OCI-LY7 (cell line): ENCODE measurements at regions not wholly inside any gene's neighbourhood (a gene's known extent, or its start where the extent isn't known, plus 50 kb on each side); places are given as distances from the start of the nearest gene placed in this dataset.

Experiments used
- BruUV-seq: library from RNA; stranded (reverse); fragments of 400-500 nt; replicated peaks from 2 replicates; lab custom pipeline; 2021; lab: Mats Ljungman, UMichigan
- CTCF ChIA-PET: fragments of 300-600 bp; sonication (Branson Sonifier 250); formaldehyde crosslinking; loops from one replicate; lab custom pipeline; 2022; ENCODE audit warnings: antibody characterized with exemption; ENCODE audit not compliant: unreplicated experiment; lab: Charles Lee
- POLR2A ChIA-PET: fragments of 300-600 bp; sonication (Branson Sonifier 250); formaldehyde crosslinking; loops from one replicate; lab custom pipeline; 2022; ENCODE audit warnings: antibody characterized with exemption; lab: Charles Lee
- DNase-seq: peaks from one replicate; pipeline ENCODE4 v3.0.0-alpha.2; 2015; ENCODE audit warnings: low spot score
- H2AFZ ChIP-seq: fragments of 200-600 bp; sonication (generic), shearing (Covaris generic); 2 replicates; pipeline ENCODE4 v1.6.1; 2014; ENCODE audit warnings: mild to moderate bottlenecking, antibody characterized with exemption, low read length, moderate library complexity
- H3K27ac ChIP-seq: fragments of 200-600 bp; sonication (generic); 2 replicates; pipeline ENCODE4 v1.5.1; 2014; ENCODE audit warnings: mixed run types, low read depth, mild to moderate bottlenecking, moderate library complexity, low read length, inconsistent platforms; ENCODE audit not compliant: poor library complexity, severe bottlenecking
- H3K36me3 ChIP-seq: fragments of 200-600 bp; sonication (generic); 2 replicates; pipeline ENCODE4 v1.6.1; 2014; ENCODE audit warnings: mild to moderate bottlenecking, antibody characterized with exemption, low read length, moderate library complexity, mixed read lengths; ENCODE audit not compliant: insufficient read depth
- H3K4me1 ChIP-seq: fragments of 200-600 bp; sonication (generic); 2 replicates; pipeline ENCODE4 v1.5.1; 2014; ENCODE audit warnings: mild to moderate bottlenecking, low read length; ENCODE audit not compliant: insufficient read depth, poor library complexity, severe bottlenecking
- H3K4me2 ChIP-seq: fragments of 200-600 bp; sonication (generic); 2 replicates; pipeline ENCODE4 v1.6.1; 2014; ENCODE audit warnings: mild to moderate bottlenecking, low read length
- H3K4me3 ChIP-seq: fragments of 200-600 bp; sonication (generic); 2 replicates; pipeline ENCODE4 v1.5.1; 2014; ENCODE audit warnings: mild to moderate bottlenecking, low read depth, low read length; ENCODE audit not compliant: poor library complexity, severe bottlenecking
- H3K79me2 ChIP-seq: fragments of 200-600 bp; sonication (generic); 2 replicates; pipeline ENCODE4 v1.6.1; 2016; ENCODE audit warnings: low read depth, mild to moderate bottlenecking, low read length, moderate library complexity, mixed read lengths; ENCODE audit not compliant: insufficient read depth
- H3K9me2 ChIP-seq: fragments of 200-600 bp; sonication (generic); 2 replicates; pipeline ENCODE4 v1.6.1; 2016; ENCODE audit warnings: mild to moderate bottlenecking, low read length, mixed read lengths; ENCODE audit not compliant: insufficient read depth
- H3K9me3 ChIP-seq: fragments of 200-600 bp; sonication (generic); 2 replicates; pipeline ENCODE4 v1.6.1; 2014; ENCODE audit warnings: mild to moderate bottlenecking, mixed run types, low read length, mixed read lengths
- H4K20me1 ChIP-seq: fragments of 200-600 bp; sonication (generic); 2 replicates; pipeline ENCODE4 v1.6.1; 2014; ENCODE audit warnings: mild to moderate bottlenecking, antibody characterized with exemption, low read length, moderate library complexity, mixed read lengths; ENCODE audit not compliant: insufficient read depth
- CTCF ChIP-seq: fragments of 200-600 bp; sonication (generic); conservative IDR thresholded peaks from 2 replicates; pipeline ENCODE4 v1.5.1; 2014; ENCODE audit warnings: mild to moderate bottlenecking, antibody characterized with exemption, low read length, moderate library complexity, mixed read lengths
- EZH2phosphoT487 ChIP-seq: fragments of 200-600 bp; sonication (generic); IDR thresholded peaks from 2 replicates; pipeline ENCODE4 v1.6.1; 2018; ENCODE audit warnings: low read depth, borderline replicate concordance, mild to moderate bottlenecking, mixed run types, antibody characterized with exemption, low read length, moderate library complexity, mixed read lengths
- intact Hi-C: fragments of 100-400 bp; cut with micrococcal nuclease; formaldehyde crosslinking; loops from one replicate; pipeline ENCODE4 v1.10.0; 2022; ENCODE audit not compliant: unreplicated experiment

GRCh38 chr4:45062935-45063545 is 336.7 kb upstream of the GNPDA2 start:
- DNase-seq: no peak
- Histone ChIP-seq H4K20me1 (no peaks in the 10 kb centered on the region), H3K36me3 (no peaks in the 10 kb centered on the region), H3K4me2 (no peak overlapping the region), H3K4me1 (no peaks in the 10 kb centered on the region), H3K9me3 (no peaks in the 10 kb centered on the region), H3K4me3 (no peak overlapping the region), H3K9me2 (no peaks in the 10 kb centered on the region), H3K79me2 (no peaks in the 10 kb centered on the region), H3K27ac (no peak overlapping the region), H2AFZ (no peak overlapping the region)
- no TSS peak for BruUV-seq
- intact Hi-C loops: no loop called here
- ChIA-PET POLR2A (no interaction called here), CTCF (no interaction called here)
- no peak for TF ChIP-seq CTCF
- no peak for TF ChIP-seq EZH2phosphoT487

GRCh38 chr4:45043911-45044310 is 317.6 kb upstream of the GNPDA2 start:
- Histone ChIP-seq H3K27ac (no peak overlapping the region), H3K4me1 (no peaks in the 10 kb centered on the region), H3K36me3 (no peaks in the 10 kb centered on the region), H2AFZ (no peak overlapping the region), H3K4me2 (no peak overlapping the region), H4K20me1 (no peaks in the 10 kb centered on the region), H3K9me3 (no peaks in the 10 kb centered on the region), H3K4me3 (no peak overlapping the region), H3K9me2 (no peaks in the 10 kb centered on the region), H3K79me2 (no peaks in the 10 kb centered on the region)
- no TSS peak for BruUV-seq
- intact Hi-C loops: no loop called here
- TF ChIP-seq CTCF (no peak), EZH2phosphoT487 (no peak)
- ChIA-PET CTCF (no interaction called here), POLR2A (no interaction called here)
- DNase-seq: no peak

- no peaks in the 10 kb centered on the region for H3K4me1 ChIP-seq
- DNase-seq: no peak
- intact Hi-C loops: no loop called here
- ChIA-PET POLR2A (no interaction called here), CTCF (no interaction called here)
- no TSS peak for BruUV-seq
- no peak overlapping the region for H3K27ac ChIP-seq
- H4K20me1 ChIP-seq: no peaks in the 10 kb centered on the region
- H3K4me3 ChIP-seq: no peak overlapping the region
- no peaks in the 10 kb centered on the region for H3K9me2 ChIP-seq
- H2AFZ ChIP-seq: no peak overlapping the region
- no peaks in the 10 kb centered on the region for H3K79me2 ChIP-seq
- no peak overlapping the region for H3K4me2 ChIP-seq
- no peaks in the 10 kb centered on the region for H3K9me3 ChIP-seq
- no peak for TF ChIP-seq CTCF
- no peak for TF ChIP-seq EZH2phosphoT487
- no peaks in the 10 kb centered on the region for H3K36me3 ChIP-seq
Observed at GRCh38 chr4:45036677-45037076, 310.3 kb upstream of the GNPDA2 start.
